ENCODE measurements at regions not wholly inside any gene's neighbourhood (a gene's known extent, or its start where the extent isn't known, plus 50 kb on each side); places are given as distances from the start of the nearest gene placed in this dataset.

GRCh38 chr6:77535172-77535571, 71.9 kb upstream of the HTR1B start:
- Histone ChIP-seq H3K9me3 (ENCODE audit: control insufficient read depth in 1 of 2, insufficient read depth in 1 of 2, low read depth in 1 of 2, low read length in 2 of 2) (no peaks in the 10 kb centered on the region), H3K79me2 (ENCODE audit: insufficient read depth, low read length) (no peaks in the 10 kb centered on the region), H3K4me2 (ENCODE audit: low read length) (no peak overlapping the region), H2AFZ (ENCODE audit: low read depth, low read length, poor library complexity, severe bottlenecking) (no peak overlapping the region), H3K4me1 (ENCODE audit: control insufficient read depth in 1 of 2, insufficient read depth in 2 of 2, low read length in 2 of 2) (no peaks in the 10 kb centered on the region), H4K20me1 (ENCODE audit: insufficient read depth) (no peaks in the 10 kb centered on the region), H3K4me3 (replicated peaks in 1 of 2; ENCODE audit: low read depth in 1 of 2, low read length in 2 of 2) (no peak overlapping the region), H3K27ac (ENCODE audit: low read depth, low read length) (no peak overlapping the region), H3K36me3 (ENCODE audit: control insufficient read depth in 1 of 2, insufficient read depth in 2 of 2, low read length in 2 of 2) (no peaks in the 10 kb centered on the region), H3K9me2 (ENCODE audit: insufficient read depth) (no peaks in the 10 kb centered on the region), H3K9ac (ENCODE audit: low read length) (no peak overlapping the region), H3K27me3 (ENCODE audit: insufficient read depth, low read length) (no peaks in the 10 kb centered on the region)
- CTCF ChIA-PET, result no interaction called here
- RAD21 ChIA-PET (ENCODE audit: low non-redundant PET in 1 of 2, low total read pairs in 2 of 2, uncharacterized antibody in 2 of 2, unreplicated experiment in 2 of 2), result no interaction called here
- DNase-seq (ENCODE audit: low read depth, low spot score), result no peak
- no peak for ATAC-seq
- no peak for TF ChIP-seq EZH2phosphoT487 (IDR thresholded peaks at IDR 0.05; ENCODE audit: borderline replicate concordance)
- POLR2A ChIA-PET, result no interaction called here
- intact Hi-C loops (cut with micrococcal nuclease), result no loop called here
- BruUV-seq (replicated peaks), result no TSS peak

DNA sequence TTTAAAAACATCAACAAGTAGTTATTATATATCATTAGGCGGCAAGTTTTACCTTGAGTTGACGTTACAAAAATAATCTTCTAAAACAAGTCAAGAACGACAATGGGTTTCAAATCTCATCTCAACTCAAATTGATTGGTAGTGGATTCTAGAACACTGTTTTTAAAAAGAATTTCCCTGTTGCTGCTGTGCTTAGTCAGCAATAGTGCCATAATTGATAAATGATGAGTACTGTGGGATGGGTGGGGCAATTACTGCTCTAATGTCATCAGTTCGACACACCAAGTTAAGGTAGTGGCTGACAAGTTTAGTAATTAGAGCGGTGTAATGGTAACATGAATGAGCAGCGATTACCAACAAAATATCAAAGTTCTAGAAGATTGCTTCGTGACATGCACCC, 73.4 kb upstream of the HTR1B start:
- DNase-seq (ENCODE audit: low read depth, low spot score) (no peak), ATAC-seq (no peak)
- H2AFZ ChIP-seq (ENCODE audit: low read depth, low read length, poor library complexity, severe bottlenecking), result no peak overlapping the region
- ChIA-PET POLR2A (no interaction called here), CTCF (no interaction called here), RAD21 (ENCODE audit: low non-redundant PET in 1 of 2, low total read pairs in 2 of 2, uncharacterized antibody in 2 of 2, unreplicated experiment in 2 of 2) (no interaction called here)
- TF ChIP-seq SIN3A (IDR thresholded peaks at IDR 0.05; ENCODE audit: low read depth) (no peak), ZBTB33 (IDR thresholded peaks at IDR 0.05; ENCODE audit: extremely low read depth, insufficient replicate concordance, low read length) (no peak), POLR2A (IDR thresholded peaks at IDR 0.05; ENCODE audit: borderline replicate concordance, extremely low read depth, insufficient read depth, insufficient read length) (no peak)
- intact Hi-C loops (cut with micrococcal nuclease), result no loop called here
- no peaks in the 10 kb centered on the region for H4K20me1 ChIP-seq (ENCODE audit: insufficient read depth)
- H3K9ac ChIP-seq (ENCODE audit: low read length), result no peak overlapping the region
- no TSS peak for BruUV-seq (replicated peaks)
- H3K79me2 ChIP-seq (ENCODE audit: insufficient read depth, low read length), result no peaks in the 10 kb centered on the region
- no peak overlapping the region for H3K4me2 ChIP-seq (ENCODE audit: low read length)
- no peak overlapping the region for H3K27ac ChIP-seq (ENCODE audit: low read depth, low read length)
- no peaks in the 10 kb centered on the region for H3K9me3 ChIP-seq (ENCODE audit: control insufficient read depth in 1 of 2, insufficient read depth in 1 of 2, low read depth in 1 of 2, low read length in 2 of 2)
- H3K36me3 ChIP-seq (ENCODE audit: control insufficient read depth in 1 of 2, insufficient read depth in 2 of 2, low read length in 2 of 2), result no peaks in the 10 kb centered on the region
- H3K27me3 ChIP-seq (ENCODE audit: insufficient read depth, low read length), result no peaks in the 10 kb centered on the region
- no peaks in the 10 kb centered on the region for H3K4me1 ChIP-seq (ENCODE audit: control insufficient read depth in 1 of 2, insufficient read depth in 2 of 2, low read length in 2 of 2)
- H3K4me3 ChIP-seq (replicated peaks in 1 of 2; ENCODE audit: low read depth in 1 of 2, low read length in 2 of 2), result no peak overlapping the region
- no peaks in the 10 kb centered on the region for H3K9me2 ChIP-seq (ENCODE audit: insufficient read depth)

Measured in HCT116 (cell line).